ENCODE measurements at regions not wholly inside any gene's neighbourhood (a gene's known extent, or its start where the extent isn't known, plus 50 kb on each side); places are given as distances from the start of the nearest gene placed in this dataset.

DNA sequence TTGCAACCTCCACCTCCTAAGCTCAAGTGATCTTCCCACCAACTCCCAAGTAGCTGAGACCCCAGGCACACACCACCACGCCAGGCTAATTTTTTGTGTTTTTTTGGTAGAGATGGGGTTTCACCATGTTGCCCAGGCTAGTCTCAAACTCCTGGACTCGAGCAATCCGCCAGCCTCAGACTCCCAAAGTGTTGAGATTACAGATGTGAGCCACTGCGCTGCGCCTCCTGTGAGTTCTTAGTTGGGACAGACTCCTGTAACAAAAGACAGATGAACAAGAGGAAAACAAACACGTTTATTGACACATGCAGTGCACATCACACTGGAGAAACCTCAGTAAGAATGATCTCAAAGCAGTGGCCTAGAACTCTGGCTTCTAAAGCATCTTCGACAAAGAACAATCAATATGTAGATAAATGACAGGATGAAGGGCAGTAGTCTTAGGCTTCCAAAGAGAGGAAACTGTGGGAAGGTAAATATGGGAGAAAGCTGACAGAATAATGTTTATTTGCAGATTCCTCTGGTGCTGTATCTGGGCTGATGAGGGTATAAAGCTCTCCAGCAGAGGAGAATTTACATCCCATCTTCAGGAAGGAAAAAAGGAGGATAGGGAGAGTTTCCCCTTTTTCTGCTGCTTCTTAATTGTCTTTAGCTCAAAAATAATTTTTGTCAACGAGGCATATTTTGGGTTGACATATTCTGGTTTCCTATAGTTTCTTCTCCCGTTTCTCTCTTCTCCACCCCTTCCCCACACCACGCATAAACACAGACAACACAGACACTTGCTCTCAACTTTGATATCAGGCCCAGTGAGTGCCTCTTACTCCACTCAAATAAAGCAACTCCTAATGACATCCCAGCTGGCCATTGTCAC is 84.7 kb upstream of the TNFAIP3 start:
- no peak overlapping the region for H3K4me3 ChIP-seq (ENCODE audit: low read depth, low read length)
- TF ChIP-seq, protein P1, sequence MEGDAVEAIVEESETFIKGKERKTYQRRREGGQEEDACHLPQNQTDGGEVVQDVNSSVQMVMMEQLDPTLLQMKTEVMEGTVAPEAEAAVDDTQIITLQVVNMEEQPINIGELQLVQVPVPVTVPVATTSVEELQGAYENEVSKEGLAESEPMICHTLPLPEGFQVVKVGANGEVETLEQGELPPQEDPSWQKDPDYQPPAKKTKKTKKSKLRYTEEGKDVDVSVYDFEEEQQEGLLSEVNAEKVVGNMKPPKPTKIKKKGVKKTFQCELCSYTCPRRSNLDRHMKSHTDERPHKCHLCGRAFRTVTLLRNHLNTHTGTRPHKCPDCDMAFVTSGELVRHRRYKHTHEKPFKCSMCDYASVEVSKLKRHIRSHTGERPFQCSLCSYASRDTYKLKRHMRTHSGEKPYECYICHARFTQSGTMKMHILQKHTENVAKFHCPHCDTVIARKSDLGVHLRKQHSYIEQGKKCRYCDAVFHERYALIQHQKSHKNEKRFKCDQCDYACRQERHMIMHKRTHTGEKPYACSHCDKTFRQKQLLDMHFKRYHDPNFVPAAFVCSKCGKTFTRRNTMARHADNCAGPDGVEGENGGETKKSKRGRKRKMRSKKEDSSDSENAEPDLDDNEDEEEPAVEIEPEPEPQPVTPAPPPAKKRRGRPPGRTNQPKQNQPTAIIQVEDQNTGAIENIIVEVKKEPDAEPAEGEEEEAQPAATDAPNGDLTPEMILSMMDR (conservative IDR thresholded peaks at IDR 0.05; ENCODE audit: low read depth, low read length) = no peak
- no peak for DNase-seq (ENCODE audit: low read depth)

DNA sequence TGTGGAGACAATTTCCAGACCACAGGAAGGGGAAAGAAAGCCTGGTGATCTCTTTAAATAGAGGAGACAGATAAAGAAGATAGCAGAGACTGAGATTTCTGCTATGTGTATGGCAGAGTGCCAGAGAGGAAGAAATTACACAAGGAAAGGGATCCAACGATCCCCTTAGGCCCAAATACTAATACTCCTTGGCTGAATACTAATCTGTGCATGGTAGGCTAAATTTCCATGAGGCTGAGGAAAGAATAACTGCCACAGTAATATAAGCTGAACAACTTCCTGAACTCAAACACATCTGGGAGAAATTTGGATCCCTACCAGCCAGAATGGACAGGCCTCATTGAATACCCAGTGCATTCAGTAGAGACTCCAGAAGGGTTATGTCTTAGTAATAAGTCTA is 83.3 kb upstream of the TNFAIP3 start:
- no peak overlapping the region for H3K4me3 ChIP-seq (ENCODE audit: low read depth, low read length)
- peak; percentile 44 for DNase-seq (ENCODE audit: low read depth)
- TF ChIP-seq, protein P1 (conservative IDR thresholded peaks at IDR 0.05; ENCODE audit: low read depth, low read length) = no peak

DNA sequence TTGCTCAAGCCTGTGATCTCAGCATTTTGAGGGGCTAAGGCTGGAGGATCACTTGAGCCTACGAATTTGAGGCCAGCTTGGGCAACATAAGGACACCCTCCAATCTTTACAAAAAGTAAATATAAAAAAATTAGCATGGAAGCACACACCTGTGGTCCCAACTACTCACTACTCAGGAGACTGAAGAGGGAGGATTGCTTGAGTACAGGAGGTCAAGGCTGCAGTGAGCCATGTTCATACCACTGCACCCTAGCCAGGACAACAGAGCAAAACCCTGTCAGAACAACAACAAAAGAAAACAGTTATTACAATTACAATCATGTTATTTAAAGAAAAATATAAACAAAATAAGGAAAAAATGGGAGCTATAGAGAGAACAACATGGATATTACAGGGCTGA is 82.5 kb upstream of the TNFAIP3 start:
- no peak overlapping the region for H3K4me3 ChIP-seq (ENCODE audit: low read depth, low read length)
- TF ChIP-seq, protein P1 (conservative IDR thresholded peaks at IDR 0.05; ENCODE audit: low read depth, low read length) = no peak
- DNase-seq (ENCODE audit: low read depth) = no peak

DNA sequence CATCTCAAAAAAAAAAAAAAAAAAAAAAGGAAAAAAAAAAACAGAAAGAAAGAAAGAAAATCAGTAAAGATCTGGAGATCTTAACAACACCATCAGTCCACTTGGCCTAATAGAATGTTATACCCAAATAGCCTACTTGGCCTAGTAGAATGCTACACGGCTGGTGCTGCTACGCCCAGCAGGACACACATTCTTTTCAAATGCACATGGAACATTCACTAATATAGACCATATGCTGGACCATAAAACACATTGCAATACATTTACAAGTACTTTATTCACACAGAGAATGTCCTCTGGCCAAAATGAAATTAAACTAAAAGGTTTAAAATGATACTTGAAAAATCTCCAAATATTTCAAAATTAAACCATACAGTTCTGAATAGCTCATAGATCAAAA is 80.0 kb upstream of the TNFAIP3 start:
- DNase-seq (ENCODE audit: low read depth) = no peak

DNA sequence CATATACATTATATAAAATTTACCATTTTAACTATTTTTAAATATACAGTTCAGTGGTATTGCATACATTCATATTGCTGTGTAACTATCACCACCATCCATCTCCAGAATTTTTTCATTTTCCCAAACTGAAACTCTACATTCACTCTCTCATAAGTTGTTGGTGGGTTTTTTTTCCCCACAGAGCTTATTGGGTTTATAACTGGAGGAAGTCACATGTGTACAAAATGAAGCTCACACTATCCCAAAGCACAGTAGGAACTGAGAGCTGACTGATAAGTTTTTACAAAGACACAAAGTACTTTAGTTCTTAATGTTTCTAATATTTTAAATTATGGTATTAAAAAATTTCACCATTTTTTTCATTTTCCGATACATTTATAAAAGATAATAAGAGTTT is 78.8 kb upstream of the TNFAIP3 start:
- no peak for DNase-seq (ENCODE audit: low read depth)
- no peak overlapping the region for H3K4me3 ChIP-seq (ENCODE audit: low read depth, low read length)
- TF ChIP-seq, protein P1 (conservative IDR thresholded peaks at IDR 0.05; ENCODE audit: low read depth, low read length) = no peak

More for the DNA sequence above, 80.0 kb upstream of the TNFAIP3 start:
- TF ChIP-seq, protein P1 (conservative IDR thresholded peaks at IDR 0.05; ENCODE audit: low read depth, low read length) = no peak
- H3K4me3 ChIP-seq (ENCODE audit: low read depth, low read length) = no peak overlapping the region

DNA sequence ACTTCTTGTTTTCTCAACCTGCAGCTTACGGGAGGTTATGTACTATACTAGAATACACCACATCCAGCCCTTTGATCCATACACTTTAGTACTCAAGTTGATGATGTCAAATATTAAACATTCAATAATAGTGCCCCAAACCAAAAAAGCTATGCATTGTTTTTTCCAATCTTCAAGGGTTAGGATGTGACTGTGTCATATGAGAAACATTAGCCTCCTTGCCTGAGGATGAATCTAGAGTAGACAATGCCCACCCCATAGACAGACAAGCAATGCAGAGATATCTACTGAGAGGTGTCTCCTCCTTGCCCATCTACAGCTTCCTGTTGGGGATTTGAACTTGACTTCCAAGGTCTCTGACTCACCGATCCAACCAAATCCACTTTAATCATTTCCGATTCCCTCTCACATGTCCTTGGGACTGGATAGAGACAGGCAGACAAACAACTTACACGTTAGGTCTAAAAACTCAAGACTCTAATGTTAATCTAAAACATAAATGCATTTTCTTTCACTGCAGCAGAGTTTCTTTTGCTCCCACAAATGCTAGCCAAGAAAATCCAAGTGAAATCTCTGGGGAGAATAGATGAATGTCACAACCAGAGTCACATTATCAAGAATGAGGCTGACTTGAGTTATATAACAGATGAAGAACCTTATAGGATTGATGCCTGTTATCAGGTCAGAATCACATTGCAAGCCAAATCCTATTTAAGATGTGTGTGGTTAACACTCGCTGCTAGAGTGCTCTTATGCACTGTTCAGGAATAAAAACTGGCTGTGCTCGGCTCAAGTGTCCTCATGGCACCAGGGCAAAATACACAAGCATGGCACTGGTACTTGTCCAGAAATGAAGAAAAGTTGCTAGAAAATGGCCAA is 75.5 kb upstream of the TNFAIP3 start:
- TF ChIP-seq, protein P1 (conservative IDR thresholded peaks at IDR 0.05; ENCODE audit: low read depth, low read length) = no peak
- H3K4me3 ChIP-seq (ENCODE audit: low read depth, low read length) = no peak overlapping the region
- DNase-seq (ENCODE audit: low read depth) = no peak
